Panc1 (cell line): ENCODE measurements at regions not wholly inside any gene's neighbourhood (a gene's known extent, or its start where the extent isn't known, plus 50 kb on each side); places are given as distances from the start of the nearest gene placed in this dataset.

ENCODE experiments used
- ATAC-seq: fragments of 200-7000 bp; cut with Tn5 transposase; 2 replicates; pipeline ENCODE4 v1.9.1; 2020; ENCODE audit warnings: mild to moderate bottlenecking, moderate library complexity
- BruUV-seq: library from RNA; stranded (reverse); fragments of 400-500 nt; replicated peaks from 2 replicates; lab custom pipeline; 2021; lab: Mats Ljungman, UMichigan
- CTCF ChIA-PET: fragments of 300-600 bp; sonication (Branson Sonifier 250); formaldehyde crosslinking; loops from one replicate; lab custom pipeline; 2022; ENCODE audit warnings: antibody characterized with exemption; lab: Charles Lee
- POLR2A ChIA-PET: fragments of 300-600 bp; sonication (Branson Sonifier 250); formaldehyde crosslinking; loops from one replicate; lab custom pipeline; 2022; ENCODE audit warnings: antibody characterized with exemption; lab: Charles Lee
- DNase-seq: peaks from one replicate; pipeline ENCODE4 v3.0.0-alpha.2; 2010; ENCODE audit warnings: low read depth, low spot score
- H3K27ac ChIP-seq: 2 replicates; pipeline ENCODE4 v1.5.1; 2011; ENCODE audit warnings: mild to moderate bottlenecking, low read length, inconsistent platforms
- H3K27me3 ChIP-seq: fragments of 200-500 bp; sonication (Bioruptor generic); 2 replicates; pipeline ENCODE4 v1.6.0; 2014; ENCODE audit warnings: low read length, inconsistent platforms; ENCODE audit not compliant: control insufficient read depth, insufficient read depth
- H3K36me3 ChIP-seq: fragments of 200-500 bp; sonication (Bioruptor generic); 2 replicates; pipeline ENCODE4 v1.5.1; 2014; ENCODE audit warnings: inconsistent platforms, mild to moderate bottlenecking, low read length, moderate library complexity; ENCODE audit not compliant: control insufficient read depth, insufficient read depth
- H3K4me1 ChIP-seq: 2 replicates; pipeline ENCODE4 v1.5.1; 2011; ENCODE audit warnings: inconsistent platforms, mild to moderate bottlenecking, low read length, moderate library complexity; ENCODE audit not compliant: control insufficient read depth, insufficient read depth
- H3K4me3 ChIP-seq, 2 experiments: 2 replicates each; pipeline ENCODE4 v1.5.1; 2011 to 2012; ENCODE audit warnings: low read depth in 2 of 2, low read length in 2 of 2, mild to moderate bottlenecking in 2 of 2, inconsistent platforms in 1 of 2, moderate library complexity in 1 of 2
- H3K9me3 ChIP-seq: fragments of 200-500 bp; sonication (Bioruptor generic); 2 replicates; pipeline ENCODE4 v1.5.1; 2014; ENCODE audit warnings: low read depth, mild to moderate bottlenecking, inconsistent platforms, low read length, moderate library complexity; ENCODE audit not compliant: control insufficient read depth, insufficient read depth
- POLR2AphosphoS5 ChIP-seq: IDR thresholded peaks from 2 replicates; pipeline ENCODE4 v1.6.1; 2012; ENCODE audit warnings: mild to moderate bottlenecking, low read depth, low read length, moderate library complexity
- SIN3A ChIP-seq: IDR thresholded peaks from 2 replicates; pipeline ENCODE4 v1.6.1; 2012; ENCODE audit warnings: low read depth, mild to moderate bottlenecking, low read length, moderate library complexity, borderline replicate concordance; ENCODE audit not compliant: insufficient read depth
- TCF7L2 ChIP-seq: IDR thresholded peaks from 2 replicates; pipeline ENCODE4 v1.6.1; 2011; ENCODE audit warnings: mild to moderate bottlenecking, low read depth, low read length, inconsistent platforms
- in situ Hi-C: cut with HindIII; loops from 2 replicates; pipeline ENCODE4 v1.10.0; 2016; ENCODE audit warnings: low sequenced_read_pairs, low pct_unique_long_range_greater_than_20kb
- intact Hi-C: fragments of 100-400 bp; cut with micrococcal nuclease; formaldehyde crosslinking; loops from one replicate; pipeline ENCODE4 v1.10.0; 2022; ENCODE audit not compliant: unreplicated experiment
- TF ChIP-seq, protein P1 (sequence below): fragments of 450-650 bp; IDR thresholded peaks from 2 replicates; pipeline ENCODE4 v1.5.1; 2017; ENCODE audit warnings: mild to moderate bottlenecking
- TF ChIP-seq, protein P2 (sequence below), 2 experiments: IDR thresholded peaks; 2 replicates each; pipeline ENCODE4 v1.6.1; 2011 to 2012; ENCODE audit warnings: low read depth in 2 of 2, control low read depth in 1 of 2, low read length in 1 of 2, mild to moderate bottlenecking in 1 of 2, moderate library complexity in 1 of 2; ENCODE audit not compliant: insufficient read depth in 1 of 2

DNA sequence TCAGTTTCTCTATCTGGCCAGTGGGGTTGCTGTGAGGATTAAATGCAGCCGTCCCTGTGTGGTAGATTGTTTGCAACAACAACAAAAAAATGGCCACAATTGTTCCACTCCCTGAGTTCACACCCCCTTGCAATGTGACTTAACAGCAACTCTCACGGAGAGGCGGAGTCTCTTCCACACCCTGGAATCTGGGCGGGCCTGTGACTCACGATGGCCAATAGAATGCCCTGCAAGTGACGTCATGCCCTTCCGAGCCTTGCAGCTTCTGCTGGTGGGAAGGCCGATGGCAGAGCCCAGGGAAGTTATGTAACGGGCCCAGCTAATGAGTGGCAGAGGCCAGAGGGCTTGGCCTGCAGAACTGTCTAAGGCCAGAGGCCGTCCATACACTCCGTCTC lies 87.9 kb downstream of the RIPK4 start:
- peak; percentile 84 for ATAC-seq
- POLR2A ChIA-PET: interaction anchor here (0.7 to 1.4 kb wide), 3 partner anchors 36 to 66 kb away, joined by 3 to 7 read pairs (median 4); no protein-coding TSS in a partner anchor

GRCh38 chr21:41678016-41678923 lies 88.6 kb downstream of the RIPK4 start:
- TF ChIP-seq SIN3A (no peak), TCF7L2 (peak; percentile 72; the same call in 1 of the 2 replicates), POLR2AphosphoS5 (peak; percentile 56; the same call in 1 of the 2 replicates)
- TF ChIP-seq, protein P1, sequence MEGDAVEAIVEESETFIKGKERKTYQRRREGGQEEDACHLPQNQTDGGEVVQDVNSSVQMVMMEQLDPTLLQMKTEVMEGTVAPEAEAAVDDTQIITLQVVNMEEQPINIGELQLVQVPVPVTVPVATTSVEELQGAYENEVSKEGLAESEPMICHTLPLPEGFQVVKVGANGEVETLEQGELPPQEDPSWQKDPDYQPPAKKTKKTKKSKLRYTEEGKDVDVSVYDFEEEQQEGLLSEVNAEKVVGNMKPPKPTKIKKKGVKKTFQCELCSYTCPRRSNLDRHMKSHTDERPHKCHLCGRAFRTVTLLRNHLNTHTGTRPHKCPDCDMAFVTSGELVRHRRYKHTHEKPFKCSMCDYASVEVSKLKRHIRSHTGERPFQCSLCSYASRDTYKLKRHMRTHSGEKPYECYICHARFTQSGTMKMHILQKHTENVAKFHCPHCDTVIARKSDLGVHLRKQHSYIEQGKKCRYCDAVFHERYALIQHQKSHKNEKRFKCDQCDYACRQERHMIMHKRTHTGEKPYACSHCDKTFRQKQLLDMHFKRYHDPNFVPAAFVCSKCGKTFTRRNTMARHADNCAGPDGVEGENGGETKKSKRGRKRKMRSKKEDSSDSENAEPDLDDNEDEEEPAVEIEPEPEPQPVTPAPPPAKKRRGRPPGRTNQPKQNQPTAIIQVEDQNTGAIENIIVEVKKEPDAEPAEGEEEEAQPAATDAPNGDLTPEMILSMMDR: no peak
- TF ChIP-seq, protein P2, sequence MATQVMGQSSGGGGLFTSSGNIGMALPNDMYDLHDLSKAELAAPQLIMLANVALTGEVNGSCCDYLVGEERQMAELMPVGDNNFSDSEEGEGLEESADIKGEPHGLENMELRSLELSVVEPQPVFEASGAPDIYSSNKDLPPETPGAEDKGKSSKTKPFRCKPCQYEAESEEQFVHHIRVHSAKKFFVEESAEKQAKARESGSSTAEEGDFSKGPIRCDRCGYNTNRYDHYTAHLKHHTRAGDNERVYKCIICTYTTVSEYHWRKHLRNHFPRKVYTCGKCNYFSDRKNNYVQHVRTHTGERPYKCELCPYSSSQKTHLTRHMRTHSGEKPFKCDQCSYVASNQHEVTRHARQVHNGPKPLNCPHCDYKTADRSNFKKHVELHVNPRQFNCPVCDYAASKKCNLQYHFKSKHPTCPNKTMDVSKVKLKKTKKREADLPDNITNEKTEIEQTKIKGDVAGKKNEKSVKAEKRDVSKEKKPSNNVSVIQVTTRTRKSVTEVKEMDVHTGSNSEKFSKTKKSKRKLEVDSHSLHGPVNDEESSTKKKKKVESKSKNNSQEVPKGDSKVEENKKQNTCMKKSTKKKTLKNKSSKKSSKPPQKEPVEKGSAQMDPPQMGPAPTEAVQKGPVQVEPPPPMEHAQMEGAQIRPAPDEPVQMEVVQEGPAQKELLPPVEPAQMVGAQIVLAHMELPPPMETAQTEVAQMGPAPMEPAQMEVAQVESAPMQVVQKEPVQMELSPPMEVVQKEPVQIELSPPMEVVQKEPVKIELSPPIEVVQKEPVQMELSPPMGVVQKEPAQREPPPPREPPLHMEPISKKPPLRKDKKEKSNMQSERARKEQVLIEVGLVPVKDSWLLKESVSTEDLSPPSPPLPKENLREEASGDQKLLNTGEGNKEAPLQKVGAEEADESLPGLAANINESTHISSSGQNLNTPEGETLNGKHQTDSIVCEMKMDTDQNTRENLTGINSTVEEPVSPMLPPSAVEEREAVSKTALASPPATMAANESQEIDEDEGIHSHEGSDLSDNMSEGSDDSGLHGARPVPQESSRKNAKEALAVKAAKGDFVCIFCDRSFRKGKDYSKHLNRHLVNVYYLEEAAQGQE (IDR thresholded peaks at IDR 0.05; ENCODE audit: insufficient read depth in 1 of 2, low read depth in 2 of 2, low read length in 1 of 2): no peak
- Histone ChIP-seq H3K27ac (peak overlapping the region; percentile 97), H3K27me3 (no peaks in the 10 kb centered on the region), H3K36me3 (no peaks in the 10 kb centered on the region), H3K4me3 (peak overlapping the region; percentile 16 to 46; a peak in 3 of 4 replicates), H3K4me1 (peaks cover 74% of the 10 kb centered on the region), H3K9me3 (no peaks in the 10 kb centered on the region)
- ChIA-PET POLR2A (interaction anchor here (0.7 to 1.4 kb wide), 2 partner anchors 61 to 66 kb away, joined by 4 to 7 read pairs; no protein-coding TSS in a partner anchor), CTCF (interaction anchor here (0.6 to 1.4 kb wide), 2 partner anchors 35 to 66 kb away, joined by 6 to 8 read pairs; no protein-coding TSS in a partner anchor)
- peak; percentile 75 for ATAC-seq
- peak; percentile 59 for DNase-seq
- in situ Hi-C loops (no loop called here), intact Hi-C loops (loop anchor here (2.0 to 5.0 kb wide), 3 partner anchors 36 to 74 kb away; no protein-coding TSS in a partner anchor)
- BruUV-seq: no TSS peak

More for the DNA sequence above, 87.9 kb downstream of the RIPK4 start:
- intact Hi-C loops: loop anchor here (2.0 to 5.0 kb wide), 3 partner anchors 37 to 73 kb away; no protein-coding TSS in a partner anchor
- TF ChIP-seq, protein P1: no peak
- TF ChIP-seq POLR2AphosphoS5: peak; percentile 25; the same call in 1 of the 2 replicates
- CTCF ChIA-PET: interaction anchor here (1.4 kb wide), 1 partner anchor 67 kb away, joined by 6 read pairs; no protein-coding TSS in a partner anchor
- peak overlapping the region; percentile 33 to 46 for H3K4me3 ChIP-seq
- H3K36me3 ChIP-seq: no peaks in the 10 kb centered on the region
- H3K4me1 ChIP-seq: peaks cover 78% of the 10 kb centered on the region
- H3K9me3 ChIP-seq: no peaks in the 10 kb centered on the region
- in situ Hi-C loops: no loop called here
- H3K27me3 ChIP-seq: no peaks in the 10 kb centered on the region
- peak; percentile 94 for DNase-seq
- peak overlapping the region; percentile 97 for H3K27ac ChIP-seq
- BruUV-seq: no TSS peak
